Parathyroid adenoma (tissue), 2 donors: ENCODE measurements at regions not wholly inside any gene's neighbourhood (a gene's known extent, or its start where the extent isn't known, plus 50 kb on each side); places are given as distances from the start of the nearest gene placed in this dataset.
"Not testable (repeated sequence)": the region's sequence is repeated elsewhere in the genome, so short reads cannot be mapped to it uniquely, and the experiment has no call there.

Experiments used
- H2AFZ ChIP-seq: fragments of 300-600 bp; sonication (generic); one replicate; pipeline ENCODE4 v1.7.0; 2017; ENCODE audit warnings: antibody characterized with exemption, mild to moderate bottlenecking
- H3K27ac ChIP-seq: fragments of 300-600 bp; sonication (generic); one replicate; pipeline ENCODE4 v1.7.0; 2017
- H3K27me3 ChIP-seq: fragments of 300-600 bp; sonication (generic); one replicate; pipeline ENCODE4 v1.7.0; 2017; ENCODE audit warnings: low read length; ENCODE audit not compliant: control insufficient read depth, insufficient read depth
- H3K36me3 ChIP-seq: fragments of 300-600 bp; sonication (generic); one replicate; pipeline ENCODE4 v1.7.0; 2017; ENCODE audit warnings: low read length; ENCODE audit not compliant: control insufficient read depth, insufficient read depth
- H3K4me1 ChIP-seq: fragments of 300-600 bp; sonication (generic); one replicate; pipeline ENCODE4 v1.7.0; 2017; ENCODE audit warnings: control low read depth
- H3K4me2 ChIP-seq: fragments of 300-600 bp; sonication (generic); one replicate; pipeline ENCODE4 v1.7.0; 2017; ENCODE audit warnings: low read length
- H3K4me3 ChIP-seq: fragments of 300-600 bp; sonication (generic); one replicate; pipeline ENCODE4 v1.7.0; 2017; ENCODE audit warnings: low read depth, low read length
- H3K79me2 ChIP-seq: fragments of 300-600 bp; sonication (generic); one replicate; pipeline ENCODE4 v1.7.0; 2017; ENCODE audit warnings: control low read depth
- H3K9ac ChIP-seq: fragments of 300-600 bp; sonication (generic); one replicate; pipeline ENCODE4 v1.7.0; 2017; ENCODE audit warnings: mild to moderate bottlenecking
- H3K9me3 ChIP-seq: fragments of 300-600 bp; sonication (generic); one replicate; pipeline ENCODE4 v1.7.0; 2017; ENCODE audit warnings: low read length; ENCODE audit not compliant: control insufficient read depth
- TF ChIP-seq, protein P1 (sequence below): fragments of 300-600 bp; sonication (generic); IDR thresholded peaks from one replicate; pipeline ENCODE4 v1.7.0; 2017; ENCODE audit warnings: antibody characterized with exemption, mild to moderate bottlenecking
- donor health status: primary hyperparathyroidism.

- no peaks in the 10 kb centered on the region for H3K36me3 ChIP-seq
- H3K9ac ChIP-seq: no peak overlapping the region
- no peak overlapping the region for H3K27ac ChIP-seq
- H3K9me3 ChIP-seq: no peaks in the 10 kb centered on the region
- no peak overlapping the region for H3K4me3 ChIP-seq
- no peaks in the 10 kb centered on the region for H3K79me2 ChIP-seq
- no peak overlapping the region for H2AFZ ChIP-seq
- no peaks in the 10 kb centered on the region for H3K27me3 ChIP-seq
- no peaks in the 10 kb centered on the region for H3K4me1 ChIP-seq
- no peak overlapping the region for H3K4me2 ChIP-seq
- TF ChIP-seq, protein P1, sequence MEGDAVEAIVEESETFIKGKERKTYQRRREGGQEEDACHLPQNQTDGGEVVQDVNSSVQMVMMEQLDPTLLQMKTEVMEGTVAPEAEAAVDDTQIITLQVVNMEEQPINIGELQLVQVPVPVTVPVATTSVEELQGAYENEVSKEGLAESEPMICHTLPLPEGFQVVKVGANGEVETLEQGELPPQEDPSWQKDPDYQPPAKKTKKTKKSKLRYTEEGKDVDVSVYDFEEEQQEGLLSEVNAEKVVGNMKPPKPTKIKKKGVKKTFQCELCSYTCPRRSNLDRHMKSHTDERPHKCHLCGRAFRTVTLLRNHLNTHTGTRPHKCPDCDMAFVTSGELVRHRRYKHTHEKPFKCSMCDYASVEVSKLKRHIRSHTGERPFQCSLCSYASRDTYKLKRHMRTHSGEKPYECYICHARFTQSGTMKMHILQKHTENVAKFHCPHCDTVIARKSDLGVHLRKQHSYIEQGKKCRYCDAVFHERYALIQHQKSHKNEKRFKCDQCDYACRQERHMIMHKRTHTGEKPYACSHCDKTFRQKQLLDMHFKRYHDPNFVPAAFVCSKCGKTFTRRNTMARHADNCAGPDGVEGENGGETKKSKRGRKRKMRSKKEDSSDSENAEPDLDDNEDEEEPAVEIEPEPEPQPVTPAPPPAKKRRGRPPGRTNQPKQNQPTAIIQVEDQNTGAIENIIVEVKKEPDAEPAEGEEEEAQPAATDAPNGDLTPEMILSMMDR: no peak
These were observed 405.7 kb upstream of the ZNF804A start for GRCh38 chr2:184192649-184193048.

GRCh38 chr2:184197413-184197812 lies 400.9 kb upstream of the ZNF804A start:
- no peak overlapping the region for H3K4me2 ChIP-seq
- no peaks in the 10 kb centered on the region for H3K79me2 ChIP-seq
- H3K9me3 ChIP-seq: no peaks in the 10 kb centered on the region
- H3K27me3 ChIP-seq: no peaks in the 10 kb centered on the region
- H3K27ac ChIP-seq: no peak overlapping the region
- H3K9ac ChIP-seq: no peak overlapping the region
- H3K4me3 ChIP-seq: no peak overlapping the region
- TF ChIP-seq, protein P1: no peak
- no peaks in the 10 kb centered on the region for H3K36me3 ChIP-seq
- no peak overlapping the region for H2AFZ ChIP-seq
- H3K4me1 ChIP-seq: no peaks in the 10 kb centered on the region

DNA sequence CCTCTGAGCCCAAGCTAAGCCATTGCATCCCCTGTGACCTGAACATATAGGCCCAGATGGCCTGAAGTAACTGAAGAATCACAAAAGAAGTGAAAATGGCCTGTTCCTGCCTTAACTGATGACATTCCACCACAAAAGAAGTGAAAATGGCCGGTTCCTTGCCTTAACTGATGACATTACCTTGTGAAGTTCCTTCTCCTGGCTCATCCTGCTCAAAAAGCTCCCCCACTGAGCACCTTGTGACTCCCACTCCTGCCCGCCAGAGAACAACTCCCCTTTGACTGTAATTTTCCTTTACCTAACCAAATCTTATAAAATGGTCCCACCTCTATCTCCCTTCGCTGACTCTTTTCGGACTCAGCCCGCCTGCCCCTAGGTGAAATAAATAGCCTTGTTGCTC lies 399.5 kb upstream of the ZNF804A start:
- H3K27ac ChIP-seq, H3K9me3 ChIP-seq, H3K4me1 ChIP-seq, H3K9ac ChIP-seq, H3K27me3 ChIP-seq, H3K79me2 ChIP-seq, H3K4me2 ChIP-seq, H3K36me3 ChIP-seq, H2AFZ ChIP-seq, H3K4me3 ChIP-seq: not testable (repeated sequence)

GRCh38 chr2:184199274-184199673 lies 399.1 kb upstream of the ZNF804A start:
- Histone ChIP-seq H3K4me3 (no peak overlapping the region), H3K9me3 (no peaks in the 10 kb centered on the region), H3K79me2 (no peaks in the 10 kb centered on the region), H3K9ac (no peak overlapping the region), H3K36me3 (no peaks in the 10 kb centered on the region), H3K27ac (no peak overlapping the region), H3K4me1 (no peaks in the 10 kb centered on the region), H3K27me3 (no peaks in the 10 kb centered on the region), H2AFZ (no peak overlapping the region), H3K4me2 (no peak overlapping the region)
- TF ChIP-seq, protein P1: no peak

GRCh38 chr2:184201246-184201645 lies 397.1 kb upstream of the ZNF804A start:
- TF ChIP-seq, protein P1: no peak
- H3K79me2 ChIP-seq: no peaks in the 10 kb centered on the region

More at GRCh38 chr2:184201246-184201645, 397.1 kb upstream of the ZNF804A start:
- Histone ChIP-seq H3K4me1 (no peaks in the 10 kb centered on the region), H3K4me3 (no peak overlapping the region), H3K4me2 (no peak overlapping the region), H3K9me3 (no peaks in the 10 kb centered on the region), H3K9ac (no peak overlapping the region), H2AFZ (no peak overlapping the region), H3K27me3 (no peaks in the 10 kb centered on the region), H3K36me3 (no peaks in the 10 kb centered on the region), H3K27ac (no peak overlapping the region)
